ENCODE measurements at regions not wholly inside any gene's neighbourhood (a gene's known extent, or its start where the extent isn't known, plus 50 kb on each side); places are given as distances from the start of the nearest gene placed in this dataset.

- no peak overlapping the region for H3K27ac ChIP-seq (ENCODE audit: extremely low read depth, low read depth, low read length)
- H2AFZ ChIP-seq (ENCODE audit: low read depth, low read length) = peak overlapping the region; percentile 35
- FAIRE-seq (no peak), DNase-seq (ENCODE audit: extremely low read depth in 1 of 4, low spot score in 3 of 4) (no peak), ATAC-seq (no peak)
- H3K4me2 ChIP-seq (ENCODE audit: insufficient read depth, low read length) = no peak overlapping the region
- no peaks in the 10 kb centered on the region for H3K9me1 ChIP-seq (ENCODE audit: control insufficient read depth, insufficient read depth, low read length)
- H3K27me3 ChIP-seq (ENCODE audit: control insufficient read depth in 2 of 2, insufficient read depth in 2 of 2, low read length in 2 of 2) = no peaks in the 10 kb centered on the region
- ChIA-PET POLR2A (no interaction called here), CTCF (ENCODE audit: low intra/inter-chr PET ratio) (no interaction called here)
- H3K4me1 ChIP-seq (replicated peaks in 1 of 2; ENCODE audit: control insufficient read depth in 2 of 2, insufficient read depth in 2 of 2, low read length in 2 of 2) = peaks cover 15 to 16% of the 10 kb centered on the region in 2 experiments; a peak in 4 of 5 replicates
- intact Hi-C loops (cut with micrococcal nuclease) = no loop called here
- no peaks in the 10 kb centered on the region for H3K9me3 ChIP-seq (replicated peaks; ENCODE audit: control insufficient read depth, insufficient read depth, low read depth, low read length)
- no TSS peak for BruUV-seq (replicated peaks)
- no peaks in the 10 kb centered on the region for H3K79me2 ChIP-seq (ENCODE audit: control insufficient read depth, insufficient read depth, low read length)
- in situ Hi-C loops (cut with MboI) = no loop called here
- WGBS (ENCODE audit: insufficient coverage, low coverage, missing lambda C conversion rate) = 64% methylated on average over 11 of the region's 11 CpGs
- H3K4me3 ChIP-seq = no peak overlapping the region
- TF ChIP-seq ZFP36 (IDR thresholded peaks at IDR 0.05; ENCODE audit: low read depth, low read length, partially characterized antibody) (no peak), PHTF2 (CRISPR knock-in tag; IDR thresholded peaks at IDR 0.05) (no peak), MTA1 (IDR thresholded peaks at IDR 0.05; ENCODE audit: borderline replicate concordance) (no peak), ZNF395 (CRISPR knock-in tag; IDR thresholded peaks at IDR 0.05) (no peak), HDAC1 (IDR thresholded peaks at IDR 0.05) (no peak), NFYB (IDR thresholded peaks at IDR 0.05; ENCODE audit: extremely low read depth, insufficient read length) (no peak), RERE (CRISPR knock-in tag; IDR thresholded peaks at IDR 0.05; ENCODE audit: borderline replicate concordance) (no peak), ZNF785 (CRISPR knock-in tag; IDR thresholded peaks at IDR 0.05) (no peak), LARP7 (IDR thresholded peaks at IDR 0.05) (no peak), ZNF175 (CRISPR knock-in tag; IDR thresholded peaks at IDR 0.05; ENCODE audit: low read depth) (no peak), ZBTB9 (CRISPR knock-in tag; IDR thresholded peaks at IDR 0.05) (no peak), CCNT2 (IDR thresholded peaks at IDR 0.05; ENCODE audit: borderline replicate concordance, extremely low read depth, insufficient read length, low read depth, low read length) (no peak)
- H3K9ac ChIP-seq (ENCODE audit: insufficient read depth in 1 of 2, low read depth in 2 of 2, low read length in 2 of 2) = peak overlapping the region in 1 of 2 experiments; percentile 6; a peak in 1 of 4 replicates
- H3K36me3 ChIP-seq (ENCODE audit: control insufficient read depth, insufficient read depth, low read length) = no peaks in the 10 kb centered on the region
- H4K20me1 ChIP-seq (replicated peaks; ENCODE audit: control insufficient read depth, insufficient read depth, low read length) = no peaks in the 10 kb centered on the region
Observed at GRCh38 chr1:234913771-234914170, 214.9 kb downstream of the TOMM20 start.

Data from K562 (cell line).